GM12874 (cell line): ENCODE measurements at regions not wholly inside any gene's neighbourhood (a gene's known extent, or its start where the extent isn't known, plus 50 kb on each side); places are given as distances from the start of the nearest gene placed in this dataset.

Experiments
- CTCF ChIP-seq: IDR thresholded peaks from 2 replicates; pipeline ENCODE4 v1.5.1; 2011; ENCODE audit warnings: low read depth, mild to moderate bottlenecking, control low read depth, low read length, moderate library complexity; ENCODE audit not compliant: insufficient read depth

GRCh38 chr2:15841776-15842560 lies 98.4 kb upstream of the MYCN start:
- TF ChIP-seq CTCF: no peak

- TF ChIP-seq CTCF: no peak
Measured at GRCh38 chr2:15842758-15843666, 97.3 kb upstream of the MYCN start.

GRCh38 chr2:15844211-15844801 lies 96.0 kb upstream of the MYCN start:
- TF ChIP-seq CTCF: no peak

GRCh38 chr2:15845294-15845693 lies 95.1 kb upstream of the MYCN start:
- no peak for TF ChIP-seq CTCF

- TF ChIP-seq CTCF: no peak
Measured at GRCh38 chr2:15845737-15846405, 94.5 kb upstream of the MYCN start.

- TF ChIP-seq CTCF: no peak
Measured at GRCh38 chr2:15846626-15847025, 93.7 kb upstream of the MYCN start.
